ENCODE measurements at regions not wholly inside any gene's neighbourhood (a gene's known extent, or its start where the extent isn't known, plus 50 kb on each side); places are given as distances from the start of the nearest gene placed in this dataset.

DNA sequence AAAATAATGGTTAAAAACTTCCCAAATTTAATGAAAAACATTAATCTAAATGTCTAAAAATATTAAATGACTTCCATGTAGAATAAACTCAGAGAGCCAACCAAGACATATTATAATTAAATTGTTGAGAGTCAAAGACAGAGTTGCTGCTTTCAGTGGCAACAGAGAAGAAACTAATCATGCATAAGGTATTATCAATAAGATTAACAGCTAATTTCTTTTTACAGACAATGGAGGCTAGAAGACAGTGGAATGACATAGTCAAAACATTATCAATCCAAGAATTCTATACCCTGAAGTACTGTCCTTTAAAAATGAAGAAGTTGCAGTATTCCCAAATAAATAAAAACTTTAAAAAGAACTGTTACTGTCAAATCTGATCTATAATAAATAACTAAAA, 268.7 kb downstream of the IRX2 start:
- TF ChIP-seq CTCF (IDR thresholded peaks at IDR 0.05; ENCODE audit: borderline replicate concordance, extremely low read depth, low read length, poor library complexity, severe bottlenecking) (no peak), EZH2 (IDR thresholded peaks at IDR 0.05; ENCODE audit: borderline replicate concordance, low read depth, low read length, severe bottlenecking) (no peak)

All from DND-41 (cell line).